ENCODE measurements at regions not wholly inside any gene's neighbourhood (a gene's known extent, or its start where the extent isn't known, plus 50 kb on each side); places are given as distances from the start of the nearest gene placed in this dataset.

- no TSS peak for BruUV-seq (replicated peaks)
- ATAC-seq (no peak), DNase-seq (ENCODE audit: low spot score) (no peak), FAIRE-seq (no peak)
- Histone ChIP-seq H3K27ac (ENCODE audit: extremely low read length, insufficient read depth, low read length) (no peak overlapping the region), H3K4me2 (ENCODE audit: low read depth, low read length) (no peak overlapping the region), H3K9me3 (ENCODE audit: low read length) (no peaks in the 10 kb centered on the region), H3K79me2 (ENCODE audit: insufficient read depth, low read length) (no peaks in the 10 kb centered on the region), H4K20me1 (ENCODE audit: insufficient read depth, low read length) (no peaks in the 10 kb centered on the region), H3K36me3 (replicated peaks in 1 of 2; ENCODE audit: control insufficient read depth in 1 of 2, insufficient read depth in 2 of 2, low read length in 2 of 2) (no peaks in the 10 kb centered on the region), H3K4me3 (replicated peaks in 1 of 3; ENCODE audit: insufficient read depth in 1 of 3, low read depth in 2 of 3, low read length in 3 of 3) (no peak overlapping the region), H3K9ac (ENCODE audit: insufficient read depth, low read depth, low read length) (no peak overlapping the region), H3K4me1 (ENCODE audit: insufficient read depth, low read length) (no peaks in the 10 kb centered on the region), H2AFZ (ENCODE audit: low read length) (no peak overlapping the region), H3K27me3 (ENCODE audit: control insufficient read depth in 1 of 2, insufficient read depth in 2 of 2, low read length in 2 of 2) (no peaks in the 10 kb centered on the region)
- in situ Hi-C loops (cut with HindIII; ENCODE audit: extremely low pct_ligation_motif_present, low pct_unique_long_range_greater_than_20kb), result no loop called here
- no peak for TF ChIP-seq CBFB (CRISPR knock-in tag; IDR thresholded peaks at IDR 0.05)
- TF ChIP-seq REPIN1 (CRISPR knock-in tag; IDR thresholded peaks at IDR 0.05; ENCODE audit: borderline replicate concordance, low read depth), result no peak
- no peak for TF ChIP-seq ZNF354B (CRISPR knock-in tag; IDR thresholded peaks at IDR 0.05)
- no peak for TF ChIP-seq TBP (CRISPR knock-in tag; IDR thresholded peaks at IDR 0.05)
- no peak for TF ChIP-seq GMEB2 (CRISPR knock-in tag; IDR thresholded peaks at IDR 0.05; ENCODE audit: low read depth)
- no peak for TF ChIP-seq NR0B2 (CRISPR knock-in tag; IDR thresholded peaks at IDR 0.05)
- no peak for TF ChIP-seq ATF2 (CRISPR knock-in tag; IDR thresholded peaks at IDR 0.05)
- TF ChIP-seq PLSCR1 (CRISPR knock-in tag; IDR thresholded peaks at IDR 0.05; ENCODE audit: borderline replicate concordance), result no peak
- TF ChIP-seq NR3C1 (CRISPR knock-in tag; IDR thresholded peaks at IDR 0.05), result no peak
- 0% methylated on average over 1 of the region's 1 CpG for WGBS (ENCODE audit: low lambda C conversion rate)
- intact Hi-C loops (cut with micrococcal nuclease; ENCODE audit: unreplicated experiment), result no loop called here
- ChIA-PET POLR2A (no interaction called here), CTCF (ENCODE audit: low intra/inter-chr PET ratio, low total read pairs) (no interaction called here)
These were observed 185.1 kb upstream of the PRPS1L1 start for GRCh38 chr7:18212758-18213157.
